HS-5 (cell line): ENCODE measurements at regions not wholly inside any gene's neighbourhood (a gene's known extent, or its start where the extent isn't known, plus 50 kb on each side); places are given as distances from the start of the nearest gene placed in this dataset.
"Not testable (repeated sequence)": the region's sequence is repeated elsewhere in the genome, so short reads cannot be mapped to it uniquely, and the experiment has no call there.

Experiments
- DNase-seq: peaks from one replicate; pipeline ENCODE4 v3.0.0-alpha.2; 2012; ENCODE audit warnings: low read depth

GRCh38 chr5:154544646-154545045, 66.6 kb upstream of the HAND1 start:
- no peak for DNase-seq

GRCh38 chr5:154543380-154543779, 65.4 kb upstream of the HAND1 start:
- no peak for DNase-seq

- DNase-seq, result no peak
Observed at GRCh38 chr5:154542581-154542980, 64.6 kb upstream of the HAND1 start.

DNA sequence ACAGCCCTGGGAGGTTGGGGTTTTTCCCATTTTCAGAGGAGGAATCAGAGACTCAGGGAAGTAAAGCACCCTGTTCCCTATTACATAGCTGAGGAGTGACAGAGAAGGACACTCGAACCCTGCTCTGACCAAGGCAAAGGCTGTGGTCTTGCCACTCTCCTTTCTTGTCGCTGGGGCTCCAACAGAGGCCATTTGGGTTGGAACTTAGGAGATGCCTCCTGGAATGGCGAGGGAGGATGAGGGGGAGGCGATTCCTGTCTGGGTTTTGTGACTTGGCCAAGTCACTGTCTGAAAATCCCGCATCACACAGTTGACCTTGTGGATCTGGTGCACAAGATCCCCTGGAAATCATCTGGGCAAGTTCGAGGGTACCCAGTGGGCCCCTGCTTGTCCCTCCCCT, 64.0 kb upstream of the HAND1 start:
- DNase-seq, result no peak

- DNase-seq, result no peak
Observed at GRCh38 chr5:154541553-154541952, 63.5 kb upstream of the HAND1 start.

- DNase-seq, result no peak
Observed at GRCh38 chr5:154540600-154540999, 62.6 kb upstream of the HAND1 start.

- no peak for DNase-seq
Observed at GRCh38 chr5:154538492-154538891, 60.5 kb upstream of the HAND1 start.

GRCh38 chr5:154536439-154536838, 58.4 kb upstream of the HAND1 start:
- DNase-seq, result not testable (repeated sequence)

- no peak for DNase-seq
Observed at GRCh38 chr5:154535535-154535934, 57.5 kb upstream of the HAND1 start.

DNA sequence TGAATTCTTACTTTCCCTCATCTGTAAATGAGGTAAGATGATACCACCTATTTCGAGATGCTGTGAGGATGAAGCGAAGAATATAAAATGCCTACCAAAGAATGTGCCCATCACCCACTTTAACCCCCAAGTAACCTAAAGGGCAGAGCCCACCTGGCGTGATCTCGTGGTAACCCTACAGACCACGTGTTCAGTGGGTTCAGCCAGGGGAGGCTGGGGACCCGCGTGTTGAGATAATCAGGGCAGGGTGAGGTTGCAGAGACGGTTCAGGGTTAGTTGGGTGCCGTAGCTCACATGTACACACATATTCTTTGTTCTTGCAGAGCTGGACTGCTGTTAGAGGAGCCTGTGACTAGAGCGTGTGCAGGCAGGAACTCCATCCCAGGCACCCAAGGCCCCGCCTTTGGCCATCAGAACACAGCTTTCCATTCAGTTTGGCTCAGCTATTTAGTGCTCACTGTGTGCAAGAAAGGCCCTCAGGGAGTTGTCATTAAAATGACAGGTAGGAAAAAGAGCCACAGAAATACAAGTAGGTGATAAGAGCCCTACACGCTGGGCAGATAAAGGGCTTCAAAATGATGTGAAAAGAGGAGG, 56.5 kb upstream of the HAND1 start:
- no peak for DNase-seq

- no peak for DNase-seq
Observed at GRCh38 chr5:154529282-154529681, 51.3 kb upstream of the HAND1 start.

DNA sequence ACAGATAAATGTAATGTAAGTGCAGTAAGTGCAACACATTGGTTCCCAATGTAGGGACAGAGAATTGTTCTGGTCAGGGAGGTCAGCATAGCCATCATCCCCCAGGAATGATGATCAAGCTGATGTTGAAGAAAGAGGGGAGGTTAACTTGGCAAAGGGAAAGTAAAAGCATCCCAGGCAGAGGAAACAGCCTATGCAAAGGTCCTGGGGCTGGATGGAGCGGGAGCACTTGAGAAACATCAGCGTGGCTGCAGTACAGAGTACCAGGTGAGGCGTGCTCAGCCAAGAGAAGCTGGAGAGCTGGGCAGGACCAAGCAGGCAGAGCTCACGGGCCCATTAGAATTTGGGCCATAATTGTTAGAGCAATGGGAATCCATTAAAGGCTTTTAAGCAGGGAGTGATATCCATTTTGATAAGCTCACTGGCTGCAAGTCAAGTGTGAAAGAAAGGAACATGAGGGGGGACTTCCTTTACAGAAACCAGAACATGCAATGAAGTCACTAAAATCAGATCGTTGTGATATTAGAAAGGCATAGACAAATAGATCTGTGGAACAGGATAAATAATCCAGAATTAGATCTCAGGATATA, 50.1 kb upstream of the HAND1 start:
- no peak for DNase-seq
